ENCODE measurements at regions not wholly inside any gene's neighbourhood (a gene's known extent, or its start where the extent isn't known, plus 50 kb on each side); places are given as distances from the start of the nearest gene placed in this dataset.

- CTCF ChIA-PET, result no interaction called here
- dilution Hi-C loops (cut with HindIII; ENCODE audit: low sequenced_read_pairs, unreplicated experiment) (no loop called here), in situ Hi-C loops (cut with MboI; ENCODE audit: low sequenced_read_pairs) (no loop called here), intact Hi-C loops (cut with micrococcal nuclease) (no loop called here)
- Histone ChIP-seq H3K27me3 (ENCODE audit: control insufficient read depth, insufficient read depth, low read length) (no peaks in the 10 kb centered on the region), H2BK120ac (ENCODE audit: low read depth, low read length) (no peak overlapping the region), H2BK15ac (ENCODE audit: low read depth, low read length) (no peak overlapping the region), H2AFZ (replicated peaks; ENCODE audit: low read length, poor library complexity) (no peak overlapping the region), H4K8ac (ENCODE audit: low read depth in 2 of 2, low read length in 2 of 2) (no peak overlapping the region), H2AK9ac (replicated peaks; ENCODE audit: low read depth, low read length, poor library complexity) (no peak overlapping the region), H3K4me2 (ENCODE audit: low read depth, low read length) (no peak overlapping the region), H3K56ac (ENCODE audit: extremely low read depth, insufficient read depth, low read length) (no peak overlapping the region), H3K18ac (ENCODE audit: low read depth, low read length) (no peak overlapping the region), H3K27ac (ENCODE audit: insufficient read depth, low read length) (no peak overlapping the region), H3K4me1 (ENCODE audit: control insufficient read depth, insufficient read depth, low read length) (no peaks in the 10 kb centered on the region), H3K9me1 (ENCODE audit: insufficient read depth, low read length) (no peaks in the 10 kb centered on the region), H4K91ac (ENCODE audit: insufficient read depth, low read depth, low read length) (no peak overlapping the region), H3K14ac (replicated peaks; ENCODE audit: low read depth, low read length) (no peak overlapping the region), H3K9me3 (ENCODE audit: control insufficient read depth, insufficient read depth, low read length) (no peaks in the 10 kb centered on the region; the same call in 1 of the 2 replicates), H4K5ac (ENCODE audit: low read depth, low read length) (no peak overlapping the region), H4K20me1 (ENCODE audit: insufficient read depth, low read length) (no peaks in the 10 kb centered on the region), H3K23ac (ENCODE audit: low read depth, low read length) (no peak overlapping the region), H3K4ac (ENCODE audit: low read depth, low read length) (no peak overlapping the region), H3K4me3 (ENCODE audit: insufficient read depth, low read depth, low read length) (no peak overlapping the region), H3K9ac (ENCODE audit: low read depth, low read length) (no peak overlapping the region), H2AK5ac (ENCODE audit: low read depth, low read length) (no peak overlapping the region), H2BK5ac (ENCODE audit: low read depth, low read length, poor library complexity, severe bottlenecking) (no peak overlapping the region), H3K79me1 (ENCODE audit: low read depth in 1 of 2, low read length in 2 of 2) (no peaks in the 10 kb centered on the region), H3K36me3 (ENCODE audit: control insufficient read depth, insufficient read depth, low read length) (no peaks in the 10 kb centered on the region), H2BK20ac (ENCODE audit: low read depth, low read length) (no peak overlapping the region)
- POLR2A ChIA-PET (ENCODE audit: unreplicated experiment), result no interaction called here
- no peak for TF ChIP-seq POLR2A (IDR thresholded peaks at IDR 0.05; ENCODE audit: low read depth, low read length)
- WGBS, 2 experiments (ENCODE audit: extremely low coverage in 2 of 2, insufficient read length in 1 of 2), result 100% methylated on average over 1 of the region's 9 CpGs; no CpG with 5 or more reads in 1 of the 2 experiments
- no TSS peak for BruUV-seq (replicated peaks)
- no peak for ATAC-seq (ENCODE audit: low read depth)
- DNase-seq, result no peak
Observed at GRCh38 chr4:180528003-180528402, 1715.2 kb upstream of the TENM3 start.

Measured in IMR-90 (cell line).